GM19328 (cell line): ENCODE measurements at regions not wholly inside any gene's neighbourhood (a gene's known extent, or its start where the extent isn't known, plus 50 kb on each side); places are given as distances from the start of the nearest gene placed in this dataset.
"Not testable (repeated sequence)": the region's sequence is repeated elsewhere in the genome, so short reads cannot be mapped to it uniquely, and the experiment has no call there.

ENCODE experiments used
- ATAC-seq: cut with Tn5 transposase; IDR thresholded peaks from one replicate; pipeline ENCODE4 v1.9.1; 2021; ENCODE audit warnings: mild to moderate bottlenecking, moderate library complexity; ENCODE audit not compliant: unreplicated experiment

- no peak for ATAC-seq
Observed at GRCh38 chr1:219732814-219733491, 120.0 kb upstream of the ZC3H11B start.

GRCh38 chr1:219731771-219732170 lies 118.9 kb upstream of the ZC3H11B start:
- no peak for ATAC-seq

- no peak for ATAC-seq
Observed at GRCh38 chr1:219726480-219727272, 113.8 kb upstream of the ZC3H11B start.

GRCh38 chr1:219724440-219724839 lies 111.5 kb upstream of the ZC3H11B start:
- no peak for ATAC-seq

GRCh38 chr1:219717536-219717935 lies 104.6 kb upstream of the ZC3H11B start:
- ATAC-seq, result no peak

- ATAC-seq, result no peak
Observed at GRCh38 chr1:219716611-219717114, 103.8 kb upstream of the ZC3H11B start.

GRCh38 chr1:219713981-219714381 lies 101.1 kb upstream of the ZC3H11B start:
- ATAC-seq, result no peak

GRCh38 chr1:219712506-219712905 lies 99.6 kb upstream of the ZC3H11B start:
- ATAC-seq, result no peak

GRCh38 chr1:219710529-219711194 lies 97.8 kb upstream of the ZC3H11B start:
- no peak for ATAC-seq

- ATAC-seq, result no peak
Observed at GRCh38 chr1:219708919-219709543, 96.1 kb upstream of the ZC3H11B start.

GRCh38 chr1:219707885-219708284 lies 95.0 kb upstream of the ZC3H11B start:
- ATAC-seq, result not testable (repeated sequence)

GRCh38 chr1:219704331-219704730 lies 91.4 kb upstream of the ZC3H11B start:
- not testable (repeated sequence) for ATAC-seq

GRCh38 chr1:219703368-219703639 lies 90.4 kb upstream of the ZC3H11B start:
- no peak for ATAC-seq

- no peak for ATAC-seq
Observed at GRCh38 chr1:219701476-219701875, 88.6 kb upstream of the ZC3H11B start.

- no peak for ATAC-seq
Observed at GRCh38 chr1:219699870-219700269, 87.0 kb upstream of the ZC3H11B start.

- ATAC-seq, result no peak
Observed at GRCh38 chr1:219697682-219698081, 84.8 kb upstream of the ZC3H11B start.

- no peak for ATAC-seq
Observed at GRCh38 chr1:219692981-219693380, 80.1 kb upstream of the ZC3H11B start.

- no peak for ATAC-seq
Observed at GRCh38 chr1:219689774-219690173, 76.9 kb upstream of the ZC3H11B start.

- ATAC-seq, result no peak
Observed at GRCh38 chr1:219687779-219688178, 74.9 kb upstream of the ZC3H11B start.

GRCh38 chr1:219686171-219686570 lies 73.3 kb upstream of the ZC3H11B start:
- no peak for ATAC-seq

GRCh38 chr1:219682788-219683187 lies 69.9 kb upstream of the ZC3H11B start:
- no peak for ATAC-seq
